ENCODE measurements at regions not wholly inside any gene's neighbourhood (a gene's known extent, or its start where the extent isn't known, plus 50 kb on each side); places are given as distances from the start of the nearest gene placed in this dataset.
A peak's percentile ranks its signal among the peaks of the same experiment; 100 is the strongest.
"Not testable (repeated sequence)": the region's sequence is repeated elsewhere in the genome, so short reads cannot be mapped to it uniquely, and the experiment has no call there.

- not testable (repeated sequence) for DNase-seq (ENCODE audit: low spot score)
Measured at GRCh38 chr12:31162896-31163560, 89.4 kb downstream of the DDX11 start.

GRCh38 chr12:31174293-31174692, 100.6 kb downstream of the DDX11 start:
- DNase-seq (ENCODE audit: low spot score): not testable (repeated sequence)

GRCh38 chr12:31177514-31177913, 103.9 kb downstream of the DDX11 start:
- not testable (repeated sequence) for DNase-seq (ENCODE audit: low spot score)

DNA sequence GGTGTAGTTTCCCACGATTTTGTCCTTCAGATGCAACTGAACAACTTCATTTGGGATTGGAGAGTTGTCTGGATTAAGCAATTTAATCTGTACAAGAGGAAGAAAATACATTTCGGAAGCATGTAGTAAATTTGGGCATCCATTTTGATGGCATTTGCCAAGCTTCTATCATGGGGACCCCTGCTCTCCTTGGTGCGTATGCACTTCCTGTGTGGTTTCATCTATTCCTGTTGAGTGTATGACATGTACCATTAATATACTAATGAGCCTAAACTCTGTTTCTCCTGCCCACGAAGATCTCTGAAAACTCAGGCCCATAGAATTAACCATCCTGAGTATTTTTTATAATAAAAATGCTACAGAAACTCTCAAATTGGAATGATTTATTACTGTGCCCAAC, 105.2 kb downstream of the DDX11 start:
- not testable (repeated sequence) for DNase-seq (ENCODE audit: low spot score)

- DNase-seq (ENCODE audit: low spot score): not testable (repeated sequence)
Measured at GRCh38 chr12:31179627-31180237, 106.1 kb downstream of the DDX11 start.

DNA sequence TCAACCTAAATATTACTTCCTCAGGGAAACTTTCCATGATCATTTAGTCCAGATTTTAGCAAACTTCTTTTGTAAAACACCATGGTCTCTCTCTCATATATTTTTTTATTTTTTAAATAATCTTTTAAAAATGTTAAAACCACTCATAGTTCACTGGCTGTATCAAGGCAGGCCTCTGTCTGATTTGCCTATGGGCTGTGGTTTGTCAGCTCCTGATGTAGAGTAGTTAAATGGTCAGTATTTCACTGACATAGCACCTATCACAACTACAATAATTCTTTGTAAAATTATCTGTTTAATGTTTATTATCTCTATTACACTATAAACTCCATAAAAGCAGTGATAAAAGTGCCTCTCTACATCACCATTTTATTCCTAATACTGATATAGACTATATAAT, 108.9 kb downstream of the DDX11 start:
- DNase-seq (ENCODE audit: low spot score): not testable (repeated sequence)

DNA sequence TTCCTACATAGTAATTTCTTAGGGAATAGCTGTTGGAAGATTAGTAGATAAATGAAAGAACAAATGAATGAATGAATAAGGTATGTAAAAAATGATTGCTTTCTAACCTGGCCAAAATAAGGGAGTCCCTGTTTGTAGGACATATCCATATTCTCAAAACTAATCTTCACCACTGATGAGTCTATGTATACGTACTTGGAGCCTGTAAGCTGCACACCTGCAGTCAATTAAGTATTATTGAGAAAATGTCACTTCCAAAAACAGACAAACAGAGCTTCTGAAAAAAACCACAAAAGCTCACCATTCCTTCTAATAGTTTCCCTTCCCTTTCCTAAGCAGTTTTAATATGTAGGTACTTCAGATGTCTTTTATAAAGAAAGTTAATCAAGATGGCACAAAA, 109.4 kb downstream of the DDX11 start:
- not testable (repeated sequence) for DNase-seq (ENCODE audit: low spot score)

- not testable (repeated sequence) for DNase-seq (ENCODE audit: low spot score)
Measured at GRCh38 chr12:31183899-31184298, 110.2 kb downstream of the DDX11 start.

DNA sequence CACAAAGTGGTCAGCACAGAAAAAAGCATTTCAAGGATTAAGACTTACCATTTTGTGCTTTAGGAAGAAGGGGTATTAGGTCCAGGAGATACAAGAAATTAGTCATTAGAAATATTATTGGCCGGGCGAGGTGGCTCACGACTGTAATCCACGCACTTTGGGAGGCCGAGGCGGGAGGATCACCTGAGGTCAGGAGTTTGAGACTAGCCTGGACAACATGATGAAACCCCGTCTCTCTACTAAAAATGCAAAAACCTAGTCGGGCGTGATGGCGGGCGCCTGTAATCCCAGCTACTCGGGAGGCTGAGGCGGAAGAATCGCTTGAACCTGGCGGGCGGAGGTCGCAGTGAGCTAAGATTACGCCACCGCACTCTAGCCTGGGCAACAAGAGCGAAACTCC, 111.0 kb downstream of the DDX11 start:
- DNase-seq (ENCODE audit: low spot score): not testable (repeated sequence)

DNA sequence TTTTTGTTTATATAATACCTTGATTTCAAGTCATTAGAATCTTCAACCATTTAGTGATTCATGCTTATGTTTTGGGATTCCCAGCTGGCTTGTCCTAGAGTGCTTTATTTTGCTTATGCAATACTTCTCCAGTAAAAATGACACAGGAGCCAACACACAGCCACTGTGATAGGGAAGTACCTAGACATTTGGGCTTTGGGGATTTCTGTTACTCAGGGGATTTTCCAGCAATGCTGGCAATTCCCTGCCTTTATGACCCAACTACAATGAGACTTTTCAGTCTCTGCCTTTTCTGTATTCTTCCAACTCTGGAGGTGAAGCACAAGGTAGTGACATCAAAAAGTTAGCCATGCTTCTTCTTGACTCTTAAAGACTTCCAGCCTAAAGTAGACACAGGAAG, 119.0 kb downstream of the DDX11 start:
- peak; percentile 13 for DNase-seq (ENCODE audit: low spot score)

GRCh38 chr12:31195620-31196019, 122.0 kb downstream of the DDX11 start:
- DNase-seq (ENCODE audit: low spot score): not testable (repeated sequence)

GRCh38 chr12:31199476-31199875, 125.8 kb downstream of the DDX11 start:
- not testable (repeated sequence) for DNase-seq (ENCODE audit: low spot score)

GRCh38 chr12:31201382-31201781, 124.6 kb downstream of the SINHCAF start:
- DNase-seq (ENCODE audit: low spot score): no peak

DNA sequence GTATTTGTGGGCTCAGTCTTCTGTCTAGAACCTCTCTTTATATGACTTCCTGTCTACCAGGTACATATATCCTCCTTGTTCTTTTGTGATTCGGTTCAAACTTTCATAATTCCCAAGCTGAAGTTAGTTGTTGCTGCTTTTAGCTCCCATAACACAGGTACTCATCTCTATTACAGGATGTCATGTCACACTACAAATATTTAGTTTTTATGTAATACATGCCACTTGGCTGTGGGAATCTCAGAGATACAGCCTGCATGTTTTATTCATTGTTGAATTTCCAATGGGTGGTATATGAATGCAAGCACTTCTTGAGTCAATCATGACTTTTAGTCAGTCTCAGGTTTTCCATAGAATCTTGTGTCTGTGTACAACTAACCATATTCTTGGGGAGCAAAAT, 122.7 kb downstream of the SINHCAF start:
- DNase-seq (ENCODE audit: low spot score): no peak

DNA sequence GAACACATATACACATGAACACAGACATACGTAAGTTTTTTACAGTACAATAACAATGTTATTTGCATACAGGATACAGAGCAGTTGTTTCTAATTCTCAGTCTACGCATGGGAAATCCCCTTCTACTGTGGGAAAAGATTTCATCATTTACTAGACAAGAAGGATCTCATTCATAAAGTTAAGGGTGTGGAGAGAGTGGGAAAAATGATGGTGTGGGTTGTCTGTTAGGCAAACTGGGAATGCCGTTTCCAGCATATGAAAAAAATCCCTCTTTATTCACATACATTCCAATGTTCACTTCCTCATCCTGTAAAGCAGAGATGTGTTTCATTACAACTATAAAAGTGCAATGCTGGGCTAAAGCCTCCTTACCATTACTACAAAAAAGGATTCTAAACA, 120.9 kb downstream of the SINHCAF start:
- DNase-seq (ENCODE audit: low spot score): peak; percentile 69

- peak; percentile 70 for DNase-seq (ENCODE audit: low spot score)
Measured at GRCh38 chr12:31206038-31206670, 119.8 kb downstream of the SINHCAF start.

DNA sequence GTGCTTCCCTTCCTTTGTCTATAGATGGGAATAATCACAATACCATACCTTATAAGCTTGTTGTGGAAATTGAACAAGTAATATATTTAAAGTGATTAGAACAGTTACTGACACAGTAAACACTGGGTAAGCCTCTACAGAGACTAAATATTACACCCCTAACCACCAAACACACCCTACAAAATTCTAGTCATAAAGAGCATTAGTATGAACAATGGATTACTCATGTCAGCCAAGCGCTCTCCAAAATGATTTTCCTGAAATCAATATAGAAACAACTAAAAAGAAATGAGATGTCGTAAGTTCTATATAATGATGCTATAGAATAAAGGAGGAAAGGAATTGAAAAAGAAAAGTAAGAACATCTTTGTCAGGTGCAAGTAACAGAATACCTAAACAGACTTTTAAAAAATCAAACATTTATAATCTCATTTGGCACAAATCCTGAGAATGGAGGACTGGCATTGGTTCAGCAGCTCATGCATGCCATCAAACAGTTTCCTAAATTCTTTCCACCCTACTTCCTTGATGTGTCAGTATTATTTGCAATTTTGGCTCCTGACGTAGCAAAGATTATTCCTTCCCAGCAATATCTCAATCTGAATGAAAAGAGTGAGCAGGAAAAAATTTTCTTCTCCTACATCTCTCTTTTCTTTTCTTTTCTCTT, 118.0 kb downstream of the SINHCAF start:
- no peak for DNase-seq (ENCODE audit: low spot score)

DNA sequence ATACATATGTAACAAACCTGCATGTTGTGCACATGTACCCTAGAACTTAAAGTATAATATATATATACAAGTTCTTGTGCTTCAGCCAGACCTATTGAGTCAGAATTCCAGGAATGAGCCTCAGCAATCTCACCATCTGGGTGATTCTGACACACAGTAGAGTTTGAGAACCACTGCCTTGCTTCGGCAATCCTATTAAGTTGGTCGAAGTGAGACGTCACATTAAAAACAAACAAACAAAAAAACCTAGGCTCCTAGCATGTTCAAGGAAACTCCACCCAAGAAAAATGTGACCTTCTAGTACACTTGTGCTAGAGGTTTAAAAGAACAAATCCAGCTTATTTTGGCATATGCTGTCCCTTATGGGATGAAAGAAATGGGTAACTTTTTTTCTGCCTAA, 115.8 kb downstream of the SINHCAF start:
- no peak for DNase-seq (ENCODE audit: low spot score)

DNA sequence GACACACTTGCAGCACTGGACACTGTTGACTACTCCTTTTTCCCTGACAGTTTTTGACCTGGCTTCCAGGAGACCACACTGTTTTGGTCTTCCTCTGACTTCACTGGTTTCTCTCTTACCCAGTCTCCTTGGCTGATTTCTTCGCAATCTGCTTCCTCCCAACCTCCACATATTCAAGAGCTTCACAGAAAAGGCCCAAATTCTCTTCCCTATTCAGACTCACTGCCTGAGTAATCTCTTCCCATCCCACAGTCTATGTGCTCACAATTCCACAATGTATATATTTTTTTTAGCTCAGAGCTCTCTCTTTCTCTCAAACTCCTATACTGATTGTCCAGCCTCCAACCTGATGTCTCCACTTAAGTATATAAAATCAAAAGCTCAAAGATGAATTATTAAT, 115.4 kb downstream of the SINHCAF start:
- no peak for DNase-seq (ENCODE audit: low spot score)

DNA sequence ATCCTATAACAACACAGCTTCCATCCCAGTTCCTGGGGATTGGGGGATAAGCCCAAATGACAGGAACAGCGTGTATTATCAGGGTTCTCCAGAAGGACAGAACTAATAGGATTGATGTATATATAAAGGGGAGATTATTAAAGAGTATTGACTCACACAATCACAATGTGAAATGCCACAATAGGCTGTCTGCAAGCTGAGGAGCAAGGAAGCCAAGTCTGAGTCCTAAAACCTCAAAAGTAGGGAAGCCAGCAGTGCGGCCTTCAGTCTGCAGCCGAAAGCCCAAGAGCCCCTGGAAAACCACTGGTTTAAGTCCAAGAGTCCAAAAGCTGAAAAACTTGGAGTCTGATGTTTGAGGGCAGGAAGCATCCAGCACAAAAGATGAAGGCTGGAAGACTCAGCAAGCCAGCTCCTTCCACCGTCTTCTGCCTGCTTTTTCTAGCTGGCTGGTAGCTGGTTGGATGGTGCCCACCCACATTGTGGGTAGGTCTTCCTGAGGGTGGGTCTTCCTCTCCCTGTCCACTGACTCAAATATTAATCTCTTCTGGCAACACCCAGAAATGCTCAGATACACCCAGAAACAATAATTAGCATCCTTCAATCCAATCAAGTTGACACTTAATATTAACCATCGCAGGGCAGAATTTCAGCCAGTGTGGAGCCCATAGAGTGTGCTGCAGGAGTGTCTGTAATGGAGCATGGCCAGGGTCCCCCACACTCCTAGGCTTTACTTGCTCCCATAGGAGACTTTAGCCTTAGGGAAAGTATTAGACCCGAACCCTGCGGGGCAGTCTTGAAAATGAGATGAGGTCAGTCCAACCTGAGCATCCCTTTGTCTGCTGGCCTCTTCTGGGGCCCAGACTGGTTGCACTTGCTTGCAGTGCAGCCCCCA, 111.1 kb downstream of the SINHCAF start:
- DNase-seq (ENCODE audit: low spot score): no peak

- no peak for DNase-seq (ENCODE audit: low spot score)
Measured at GRCh38 chr12:31215518-31216232, 110.3 kb downstream of the SINHCAF start.

Data from kidney tubule cell (primary cell).